AG10803 (cell line): ENCODE measurements at regions not wholly inside any gene's neighbourhood (a gene's known extent, or its start where the extent isn't known, plus 50 kb on each side); places are given as distances from the start of the nearest gene placed in this dataset.

ENCODE experiments used
- DNase-seq: peaks from one replicate; pipeline ENCODE4 v3.0.0; 2010; ENCODE audit warnings: low read depth
- H3K4me3 ChIP-seq: 2 replicates; pipeline ENCODE4 v1.5.1; 2011; ENCODE audit warnings: mild to moderate bottlenecking, low read length, control low read depth
- TF ChIP-seq, protein P1 (sequence below): conservative IDR thresholded peaks from 2 replicates; pipeline ENCODE4 v1.5.1; 2011; ENCODE audit warnings: mild to moderate bottlenecking, low read length, control low read depth, inconsistent platforms

DNA sequence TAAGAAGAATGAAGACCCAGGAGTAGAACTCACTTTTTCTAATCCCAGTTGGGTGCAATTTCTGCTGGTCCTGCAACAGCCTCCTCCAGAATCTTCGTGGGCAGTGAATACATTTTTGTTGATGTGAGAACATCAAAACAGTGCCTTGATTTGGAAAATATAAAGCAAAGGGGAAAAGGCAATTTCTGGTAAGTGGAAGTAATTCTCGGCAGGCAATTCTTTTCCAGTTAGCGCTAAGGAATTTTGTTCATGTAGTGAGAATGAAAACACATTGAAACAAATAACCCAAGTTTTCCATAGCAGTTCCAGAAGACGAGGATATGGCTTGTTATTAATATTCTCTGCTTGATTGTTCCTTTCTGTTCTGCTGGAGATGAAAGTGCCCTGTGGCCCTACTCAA lies 178.7 kb downstream of the SPATA31D1 start:
- peak; percentile 15 for DNase-seq
- TF ChIP-seq, protein P1, sequence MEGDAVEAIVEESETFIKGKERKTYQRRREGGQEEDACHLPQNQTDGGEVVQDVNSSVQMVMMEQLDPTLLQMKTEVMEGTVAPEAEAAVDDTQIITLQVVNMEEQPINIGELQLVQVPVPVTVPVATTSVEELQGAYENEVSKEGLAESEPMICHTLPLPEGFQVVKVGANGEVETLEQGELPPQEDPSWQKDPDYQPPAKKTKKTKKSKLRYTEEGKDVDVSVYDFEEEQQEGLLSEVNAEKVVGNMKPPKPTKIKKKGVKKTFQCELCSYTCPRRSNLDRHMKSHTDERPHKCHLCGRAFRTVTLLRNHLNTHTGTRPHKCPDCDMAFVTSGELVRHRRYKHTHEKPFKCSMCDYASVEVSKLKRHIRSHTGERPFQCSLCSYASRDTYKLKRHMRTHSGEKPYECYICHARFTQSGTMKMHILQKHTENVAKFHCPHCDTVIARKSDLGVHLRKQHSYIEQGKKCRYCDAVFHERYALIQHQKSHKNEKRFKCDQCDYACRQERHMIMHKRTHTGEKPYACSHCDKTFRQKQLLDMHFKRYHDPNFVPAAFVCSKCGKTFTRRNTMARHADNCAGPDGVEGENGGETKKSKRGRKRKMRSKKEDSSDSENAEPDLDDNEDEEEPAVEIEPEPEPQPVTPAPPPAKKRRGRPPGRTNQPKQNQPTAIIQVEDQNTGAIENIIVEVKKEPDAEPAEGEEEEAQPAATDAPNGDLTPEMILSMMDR, result no peak
- no peak overlapping the region for H3K4me3 ChIP-seq

DNA sequence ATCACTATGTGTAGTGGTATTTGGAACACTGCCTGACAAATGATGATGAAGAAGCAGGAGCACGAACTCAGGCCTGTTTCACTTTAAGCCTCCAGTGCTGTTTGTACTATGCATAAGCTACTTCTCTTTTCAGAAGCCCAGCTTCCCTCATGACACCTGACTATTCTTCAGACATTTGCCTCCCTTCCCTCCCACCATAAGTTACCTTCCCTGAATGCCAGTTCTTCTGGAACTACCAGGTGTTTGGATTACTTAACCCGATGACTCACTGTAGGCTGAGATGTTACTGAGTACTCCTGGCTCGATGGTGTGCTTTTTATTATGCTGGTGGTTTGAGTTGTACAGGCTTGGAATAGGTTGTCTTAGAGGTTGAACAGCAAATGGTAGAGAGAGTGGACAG lies 180.0 kb downstream of the SPATA31D1 start:
- no peak overlapping the region for H3K4me3 ChIP-seq
- TF ChIP-seq, protein P1, result no peak
- DNase-seq, result peak; percentile 17

DNA sequence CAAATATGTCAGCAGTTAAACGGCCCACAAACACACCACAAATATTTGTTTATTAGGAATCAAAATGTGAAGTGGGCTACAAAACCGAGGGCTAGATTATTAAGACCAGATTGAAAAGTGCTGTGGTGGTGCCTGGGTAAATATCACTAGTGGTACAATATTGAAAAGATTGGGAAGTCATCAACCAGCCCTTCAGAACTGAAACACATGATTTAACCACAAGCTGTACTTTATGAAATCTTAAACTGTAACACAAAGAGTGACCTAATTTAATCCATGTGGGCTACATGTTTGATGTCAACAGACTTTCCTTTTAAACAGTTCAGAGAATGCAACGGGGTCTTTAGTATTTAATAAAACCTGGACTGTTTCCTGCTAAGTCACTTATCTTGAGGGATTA lies 182.3 kb downstream of the SPATA31D1 start:
- DNase-seq, result peak; percentile 81
- H3K4me3 ChIP-seq, result no peak overlapping the region
- TF ChIP-seq, protein P1, result no peak

DNA sequence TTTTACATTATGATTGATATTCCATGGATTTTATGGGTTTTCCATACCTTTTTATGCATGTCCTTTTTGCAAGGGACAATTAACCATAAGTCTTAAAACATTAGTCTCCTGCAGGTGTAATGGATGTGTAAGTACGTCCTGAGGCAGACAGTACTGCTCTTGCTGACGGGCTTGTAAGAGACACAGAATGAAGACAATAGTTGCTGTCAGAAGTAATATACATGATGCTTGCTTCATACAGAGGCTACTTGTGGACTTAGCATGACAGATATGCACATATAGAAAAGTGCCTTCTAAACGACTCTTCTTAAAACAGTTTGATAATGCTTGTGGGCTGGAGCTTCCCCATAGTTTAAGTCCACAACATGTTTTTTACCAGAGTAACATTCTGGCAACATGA lies 182.7 kb downstream of the SPATA31D1 start:
- H3K4me3 ChIP-seq, result no peak overlapping the region
- TF ChIP-seq, protein P1, result no peak
- no peak for DNase-seq

GRCh38 chr9:82180711-82181110 lies 192.1 kb downstream of the SPATA31D1 start:
- TF ChIP-seq, protein P1, result no peak
- no peak for DNase-seq
- no peak overlapping the region for H3K4me3 ChIP-seq

GRCh38 chr9:82183181-82183860 lies 194.7 kb downstream of the SPATA31D1 start:
- DNase-seq, result peak; percentile 40
- TF ChIP-seq, protein P1, result no peak
- no peak overlapping the region for H3K4me3 ChIP-seq

- no peak overlapping the region for H3K4me3 ChIP-seq
- TF ChIP-seq, protein P1, result no peak
- no peak for DNase-seq
Observed at GRCh38 chr9:82184524-82184923, 196.0 kb downstream of the SPATA31D1 start.
